Hypothalamus (tissue), 51 donors: ENCODE measurements at regions not wholly inside any gene's neighbourhood (a gene's known extent, or its start where the extent isn't known, plus 50 kb on each side); places are given as distances from the start of the nearest gene placed in this dataset.

Experiments
- DNase-seq, 51 donors: peaks; one replicate each; lab custom pipeline; 2025; lab: John Stamatoyannopoulos, UW

- DNase-seq: no peak
Observed at GRCh38 chr7:67408109-67408508, 411.5 kb downstream of the TYW1 start.

GRCh38 chr7:67413670-67414069 lies 417.0 kb downstream of the TYW1 start:
- no peak for DNase-seq

- no peak for DNase-seq
Observed at GRCh38 chr7:67414858-67415257, 418.2 kb downstream of the TYW1 start.

GRCh38 chr7:67422601-67423000 lies 426.0 kb downstream of the TYW1 start:
- no peak for DNase-seq

- DNase-seq: no peak
Observed at GRCh38 chr7:67423065-67423464, 426.4 kb downstream of the TYW1 start.

- DNase-seq: no peak
Observed at GRCh38 chr7:67426654-67427053, 430.0 kb downstream of the TYW1 start.

- DNase-seq: no peak
Observed at GRCh38 chr7:67429735-67430134, 433.1 kb downstream of the TYW1 start.

GRCh38 chr7:67432536-67433234 lies 436.1 kb downstream of the TYW1 start:
- DNase-seq: peak in 1 of 51 donors; percentile 1

GRCh38 chr7:67435894-67436535 lies 439.4 kb downstream of the TYW1 start:
- no peak for DNase-seq

GRCh38 chr7:67438198-67438882 lies 441.7 kb downstream of the TYW1 start:
- no peak for DNase-seq

GRCh38 chr7:67438913-67439505 lies 442.4 kb downstream of the TYW1 start:
- peak in 1 of 51 donors; percentile 16 for DNase-seq

- no peak for DNase-seq
Observed at GRCh38 chr7:67440321-67440720, 443.7 kb downstream of the TYW1 start.

- no peak for DNase-seq
Observed at GRCh38 chr7:67445728-67446127, 449.1 kb downstream of the TYW1 start.

GRCh38 chr7:67447297-67447696 lies 450.7 kb downstream of the TYW1 start:
- no peak for DNase-seq

- no peak for DNase-seq
Observed at GRCh38 chr7:67448271-67448670, 451.6 kb downstream of the TYW1 start.

GRCh38 chr7:67450171-67450570 lies 453.5 kb downstream of the TYW1 start:
- no peak for DNase-seq

- no peak for DNase-seq
Observed at GRCh38 chr7:67451306-67451705, 454.7 kb downstream of the TYW1 start.

GRCh38 chr7:67452516-67453026 lies 455.9 kb downstream of the TYW1 start:
- DNase-seq: no peak

- no peak for DNase-seq
Observed at GRCh38 chr7:67453580-67454380, 457.1 kb downstream of the TYW1 start.

- DNase-seq: no peak
Observed at GRCh38 chr7:67455508-67455907, 458.9 kb downstream of the TYW1 start.
